ENCODE measurements at regions not wholly inside any gene's neighbourhood (a gene's known extent, or its start where the extent isn't known, plus 50 kb on each side); places are given as distances from the start of the nearest gene placed in this dataset.

DNA sequence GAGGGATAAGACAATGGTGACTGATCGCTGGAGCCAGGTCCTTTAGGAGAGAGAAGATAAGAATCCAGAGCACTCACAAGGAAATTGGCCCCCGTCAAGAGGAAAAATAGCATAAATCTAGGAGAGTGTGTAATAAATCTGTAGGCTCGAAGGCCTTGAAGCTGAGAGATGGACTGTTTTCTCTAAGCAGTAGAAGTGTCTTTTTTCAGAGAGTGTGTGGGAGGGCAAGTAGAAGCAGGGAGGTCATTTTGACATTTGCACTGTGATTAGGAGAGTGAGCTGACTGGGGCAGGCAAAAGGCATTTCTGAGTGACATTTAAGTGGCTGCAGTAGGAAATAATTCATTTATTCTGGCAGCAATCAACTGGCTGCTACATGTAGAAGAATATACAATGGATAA lies 78.0 kb upstream of the DDHD1 start:
- H3K4me2 ChIP-seq (replicated peaks; ENCODE audit: low read depth, low read length, poor library complexity, severe bottlenecking): no peak overlapping the region
- peaks cover 0 to 13% (median 3%) of the 10 kb centered on the region in 3 donors for H3K9me3 ChIP-seq (ENCODE audit: control extremely low read depth in 1 of 3, control insufficient read depth in 2 of 3, insufficient read depth in 1 of 3, low read length in 2 of 3)
- H3K4me1 ChIP-seq (ENCODE audit: control insufficient read depth in 2 of 2, insufficient read depth in 2 of 2, low read length in 2 of 2): no peaks in the 10 kb centered on the region
- no peak overlapping the region for H3K4me3 ChIP-seq (ENCODE audit: control extremely low read depth in 1 of 5, extremely low read depth in 1 of 5, insufficient read depth in 1 of 5, low read depth in 2 of 5, low read length in 4 of 5)
- no peaks in the 10 kb centered on the region for H3K27me3 ChIP-seq (replicated peaks in 1 of 4; ENCODE audit: control extremely low read depth in 1 of 4, control insufficient read depth in 3 of 4, insufficient read depth in 4 of 4, low read length in 3 of 4)
- WGBS (ENCODE audit: insufficient coverage): 83% methylated on average over 3 of the region's 3 CpGs
- H3K79me2 ChIP-seq (ENCODE audit: control insufficient read depth, insufficient read depth, low read length): no peaks in the 10 kb centered on the region
- Mint-ChIP-seq H3K27me3 (peaks cover 3% of the 10 kb centered on the region), H3K4me3 (no peak overlapping the region), H3K4me1 (no peaks in the 10 kb centered on the region), H3K27ac (no peak overlapping the region), H3K9me3 (ENCODE audit: insufficient read depth) (peaks cover 2% of the 10 kb centered on the region)
- ATAC-seq (ENCODE audit: low read depth): no peak
- no peaks in the 10 kb centered on the region for H3K36me3 ChIP-seq (replicated peaks in 1 of 2; ENCODE audit: control extremely low read depth in 1 of 2, control insufficient read depth in 1 of 2, extremely low read depth in 1 of 2, insufficient read depth in 2 of 2, low read length in 1 of 2)
- no peak overlapping the region for H3K9ac ChIP-seq (ENCODE audit: low read length)
- TF ChIP-seq EZH2 (IDR thresholded peaks at IDR 0.05; ENCODE audit: borderline replicate concordance, insufficient read depth, low read depth, low read length, poor library complexity, severe bottlenecking) (no peak), CTCF (IDR thresholded peaks at IDR 0.05) (no peak)
- DNase-seq: no peak
- ChIA-PET CTCF (no interaction called here), POLR2A (no interaction called here)
- H3K27ac ChIP-seq (ENCODE audit: low read length in 2 of 2): no peak overlapping the region
- intact Hi-C loops (cut with micrococcal nuclease): no loop called here
- no peaks in the 10 kb centered on the region for H4K20me1 ChIP-seq (ENCODE audit: control insufficient read depth, insufficient read depth, low read length, poor library complexity, severe bottlenecking)
- no peak overlapping the region for H2AFZ ChIP-seq (ENCODE audit: insufficient read depth, low read depth, low read length, poor library complexity, severe bottlenecking)

GRCh38 chr14:53228966-53229365 lies 75.8 kb upstream of the DDHD1 start:
- no peaks in the 10 kb centered on the region for H3K79me2 ChIP-seq (ENCODE audit: control insufficient read depth, insufficient read depth, low read length)
- Mint-ChIP-seq H3K4me3 (no peak overlapping the region), H3K4me1 (no peaks in the 10 kb centered on the region), H3K9me3 (ENCODE audit: insufficient read depth) (peaks cover 2% of the 10 kb centered on the region), H3K27me3 (no peaks in the 10 kb centered on the region), H3K27ac (no peak overlapping the region)
- intact Hi-C loops (cut with micrococcal nuclease): no loop called here
- no peaks in the 10 kb centered on the region for H3K36me3 ChIP-seq (replicated peaks in 1 of 2; ENCODE audit: control extremely low read depth in 1 of 2, control insufficient read depth in 1 of 2, extremely low read depth in 1 of 2, insufficient read depth in 2 of 2, low read length in 1 of 2)
- WGBS (ENCODE audit: insufficient coverage): no CpG with 5 or more reads among the region's 4 CpGs
- H3K9me3 ChIP-seq (ENCODE audit: control extremely low read depth in 1 of 3, control insufficient read depth in 2 of 3, insufficient read depth in 1 of 3, low read length in 2 of 3): peaks cover 2 to 13% (median 11%) of the 10 kb centered on the region in 3 donors
- no peak overlapping the region for H3K4me3 ChIP-seq (ENCODE audit: control extremely low read depth in 1 of 5, extremely low read depth in 1 of 5, insufficient read depth in 1 of 5, low read depth in 2 of 5, low read length in 4 of 5)
- no peak overlapping the region for H3K9ac ChIP-seq (ENCODE audit: low read length)
- DNase-seq (no peak), ATAC-seq (ENCODE audit: low read depth) (no peak)
- no peak overlapping the region for H3K27ac ChIP-seq (ENCODE audit: low read length in 2 of 2)
- TF ChIP-seq EZH2 (IDR thresholded peaks at IDR 0.05; ENCODE audit: borderline replicate concordance, insufficient read depth, low read depth, low read length, poor library complexity, severe bottlenecking) (no peak), CTCF (IDR thresholded peaks at IDR 0.05) (no peak)
- H4K20me1 ChIP-seq (ENCODE audit: control insufficient read depth, insufficient read depth, low read length, poor library complexity, severe bottlenecking): no peaks in the 10 kb centered on the region
- POLR2A ChIA-PET: no interaction called here
- H3K4me1 ChIP-seq (ENCODE audit: control insufficient read depth in 2 of 2, insufficient read depth in 2 of 2, low read length in 2 of 2): no peaks in the 10 kb centered on the region
- no peak overlapping the region for H2AFZ ChIP-seq (ENCODE audit: insufficient read depth, low read depth, low read length, poor library complexity, severe bottlenecking)
- CTCF ChIA-PET: no interaction called here
- no peak overlapping the region for H3K4me2 ChIP-seq (replicated peaks; ENCODE audit: low read depth, low read length, poor library complexity, severe bottlenecking)
- H3K27me3 ChIP-seq (replicated peaks in 1 of 4; ENCODE audit: control extremely low read depth in 1 of 4, control insufficient read depth in 3 of 4, insufficient read depth in 4 of 4, low read length in 3 of 4): no peaks in the 10 kb centered on the region

Data from B cell (primary cell).